H1 (cell line): ENCODE measurements at regions not wholly inside any gene's neighbourhood (a gene's known extent, or its start where the extent isn't known, plus 50 kb on each side); places are given as distances from the start of the nearest gene placed in this dataset.

Experiments
- CTCF ChIA-PET: fragments of 300-600 bp; sonication (Branson Sonifier 250); formaldehyde crosslinking; loops from one replicate; lab custom pipeline; 2021; ENCODE audit not compliant: partially characterized antibody; lab: Charles Lee
- POLR2A ChIA-PET: fragments of 300-600 bp; sonication (Branson Sonifier 250); formaldehyde crosslinking; loops from one replicate; lab custom pipeline; 2021; ENCODE audit warnings: inconsistent platforms; ENCODE audit not compliant: partially characterized antibody; lab: Charles Lee
- DNase-seq, 2 experiments: peaks; one replicate each; pipeline versions ENCODE4 v3.0.0 to v3.0.0-alpha.2; 2010 to 2022; ENCODE audit warnings: low spot score in 2 of 2, low read depth in 1 of 2, mixed read lengths in 1 of 2
- FAIRE-seq: peaks from 2 replicates; lab custom pipeline; 2011; peaks lifted over from hg19 to GRCh38; lab: Jason Lieb, UNC
- H2AFZ ChIP-seq: 2 replicates; pipeline ENCODE4 v1.8.1; 2012; ENCODE audit warnings: low read length, inconsistent platforms
- H2AK5ac ChIP-seq: 2 replicates; pipeline ENCODE4 v1.6.1; 2013; ENCODE audit warnings: low read depth, low read length
- H2BK120ac ChIP-seq: replicated peaks from 2 replicates; pipeline ENCODE3; 2013; ENCODE audit warnings: low read depth, low read length, inconsistent platforms
- H2BK12ac ChIP-seq: 2 replicates; pipeline ENCODE4 v1.6.1; 2013; ENCODE audit warnings: low read depth, low read length
- H2BK15ac ChIP-seq: 2 replicates; pipeline ENCODE4 v1.6.1; 2013; ENCODE audit warnings: low read length
- H2BK20ac ChIP-seq: 2 replicates; pipeline ENCODE4 v1.6.1; 2013; ENCODE audit warnings: low read length
- H2BK5ac ChIP-seq: 2 replicates; pipeline ENCODE4 v1.6.1; 2013; ENCODE audit warnings: low read depth, low read length
- H3K14ac ChIP-seq: 2 replicates; pipeline ENCODE4 v1.6.1; 2013; ENCODE audit warnings: inconsistent platforms; ENCODE audit not compliant: insufficient read length
- H3K18ac ChIP-seq: 2 replicates; pipeline ENCODE4 v1.6.1; 2013; ENCODE audit warnings: low read length; ENCODE audit errors: extremely low read depth
- H3K23ac ChIP-seq: 2 replicates; pipeline ENCODE4 v1.6.1; 2013; ENCODE audit warnings: inconsistent platforms; ENCODE audit not compliant: insufficient read length
- H3K23me2 ChIP-seq: 2 replicates; pipeline ENCODE4 v1.6.1; 2013; ENCODE audit warnings: low read depth, low read length
- H3K27ac ChIP-seq: 2 replicates; pipeline ENCODE4 v1.6.1; 2011; ENCODE audit warnings: low read depth, low read length, inconsistent platforms
- H3K27me3 ChIP-seq, 4 experiments: replicated peaks in 1 of 4; 1 replicate in 1 of 4; 2 replicates in 3 of 4; pipeline versions ENCODE4 v1.6.1 to v1.8.1; 2011 to 2013; ENCODE audit warnings: low read length in 3 of 4, mild to moderate bottlenecking in 3 of 4, inconsistent platforms in 2 of 4, mixed read lengths in 2 of 4, moderate library complexity in 1 of 4; ENCODE audit not compliant: control insufficient read depth in 3 of 4, insufficient read depth in 3 of 4; ENCODE audit errors: extremely low read depth in 1 of 4
- H3K36me3 ChIP-seq, 4 experiments: 2 replicates each; pipeline versions ENCODE4 v1.6.1 to v1.8.1; 2011 to 2013; ENCODE audit warnings: mild to moderate bottlenecking in 4 of 4, low read length in 3 of 4, moderate library complexity in 2 of 4, control low read depth in 1 of 4, inconsistent platforms in 1 of 4; ENCODE audit not compliant: insufficient read depth in 4 of 4, control insufficient read depth in 2 of 4
- H3K4ac ChIP-seq: replicated peaks from 2 replicates; pipeline ENCODE3; 2013; ENCODE audit warnings: low read length, low read depth, mixed read lengths, inconsistent platforms; ENCODE audit not compliant: insufficient read length
- H3K4me1 ChIP-seq, 4 experiments: replicated peaks in 1 of 4; 1 replicate in 1 of 4; 2 replicates in 3 of 4; pipeline versions ENCODE4 v1.6.1 to v1.8.1; 2011 to 2013; ENCODE audit warnings: low read length in 3 of 4, inconsistent platforms in 2 of 4, mixed read lengths in 1 of 4; ENCODE audit not compliant: insufficient read depth in 4 of 4, control insufficient read depth in 3 of 4
- H3K4me2 ChIP-seq, 2 experiments: 2 replicates each; pipeline versions ENCODE4 v1.6.1 to v1.8.1; 2011 to 2013; ENCODE audit warnings: low read depth in 2 of 2, low read length in 2 of 2, control low read depth in 1 of 2, inconsistent platforms in 1 of 2, mild to moderate bottlenecking in 1 of 2; ENCODE audit not compliant: insufficient read depth in 1 of 2
- H3K4me3 ChIP-seq, 4 experiments: fragments of 200-600, 300-600 bp in 1 of 4; sonication (generic), shearing (Covaris generic), sonication (Bioruptor Twin) in 1 of 4; 2 replicates each; pipeline versions ENCODE4 v1.5.1 to v1.8.1; 2011 to 2016; ENCODE audit warnings: low read length in 4 of 4, low read depth in 3 of 4, control low read depth in 2 of 4, inconsistent platforms in 2 of 4, mild to moderate bottlenecking in 2 of 4, mixed read lengths in 1 of 4, moderate library complexity in 1 of 4; ENCODE audit not compliant: insufficient read depth in 2 of 4; ENCODE audit errors: extremely low read depth in 1 of 4
- H3K56ac ChIP-seq: replicated peaks from 2 replicates; pipeline ENCODE3; 2013; ENCODE audit warnings: low read depth, mild to moderate bottlenecking, mixed read lengths, low read length, inconsistent platforms; ENCODE audit not compliant: insufficient read length
- H3K79me1 ChIP-seq: 2 replicates; pipeline ENCODE4 v1.6.1; 2013; ENCODE audit warnings: low read depth, low read length, control low read depth
- H3K79me2 ChIP-seq, 2 experiments: 2 replicates each; pipeline versions ENCODE4 v1.6.1 to v1.8.1; 2012 to 2013; ENCODE audit warnings: low read length in 2 of 2, mild to moderate bottlenecking in 2 of 2, inconsistent platforms in 1 of 2; ENCODE audit not compliant: insufficient read depth in 2 of 2, control insufficient read depth in 1 of 2
- H3K9ac ChIP-seq, 4 experiments: replicated peaks in 1 of 4; 1 replicate in 1 of 4; 2 replicates in 3 of 4; pipeline versions ENCODE4 v1.6.1 to v1.8.1; 2011 to 2013; ENCODE audit warnings: low read depth in 3 of 4, low read length in 3 of 4, control low read depth in 2 of 4, mild to moderate bottlenecking in 2 of 4, moderate library complexity in 2 of 4, inconsistent platforms in 1 of 4; ENCODE audit errors: extremely low read depth in 1 of 4
- H3K9me3 ChIP-seq, 2 experiments: 2 replicates each; pipeline versions ENCODE4 v1.6.1 to v1.8.1; 2012 to 2013; ENCODE audit warnings: mild to moderate bottlenecking in 2 of 2, moderate library complexity in 2 of 2, control low read depth in 1 of 2, inconsistent platforms in 1 of 2, low read depth in 1 of 2, low read length in 1 of 2, mixed read lengths in 1 of 2; ENCODE audit not compliant: insufficient read depth in 2 of 2
- H4K20me1 ChIP-seq, 2 experiments: replicated peaks in 1 of 2; 2 replicates each; pipeline versions ENCODE3 to v1.8.1; 2011 to 2013; ENCODE audit warnings: inconsistent platforms in 2 of 2, low read length in 2 of 2, mild to moderate bottlenecking in 1 of 2; ENCODE audit not compliant: insufficient read depth in 2 of 2, control insufficient read depth in 1 of 2
- H4K5ac ChIP-seq: 2 replicates; pipeline ENCODE4 v1.6.1; 2013; ENCODE audit warnings: low read length, low read depth, mixed read lengths, inconsistent platforms; ENCODE audit not compliant: insufficient read length
- H4K8ac ChIP-seq: 2 replicates; pipeline ENCODE4 v1.8.0; 2013; ENCODE audit warnings: mild to moderate bottlenecking, moderate library complexity, low read length, inconsistent platforms; ENCODE audit not compliant: insufficient read depth; ENCODE audit errors: extremely low read depth
- H4K91ac ChIP-seq: replicated peaks from 2 replicates; pipeline ENCODE3; 2013; ENCODE audit warnings: low read length, mixed read lengths, inconsistent platforms; ENCODE audit not compliant: insufficient read length
- BRCA1 ChIP-seq: IDR thresholded peaks from 2 replicates; pipeline ENCODE4 v1.6.1; 2012; ENCODE audit warnings: low read depth, low read length, improper control_type of control experiment
- CBX5 ChIP-seq: fragments of 300-800, 300-1000 bp; sonication (generic); IDR thresholded peaks from 2 replicates; pipeline ENCODE4 v1.7.1; 2016; ENCODE audit warnings: antibody characterized with exemption, low read length, low read depth
- CHD2 ChIP-seq: IDR thresholded peaks from 2 replicates; pipeline ENCODE4 v1.6.1; 2012; ENCODE audit warnings: low read length, improper control_type of control experiment
- CTBP2 ChIP-seq: IDR thresholded peaks from 2 replicates; pipeline ENCODE4 v1.7.0; 2011; ENCODE audit warnings: borderline replicate concordance, mild to moderate bottlenecking, moderate library complexity, mixed read lengths, low read length; ENCODE audit not compliant: insufficient read depth, insufficient read length
- HDAC2 ChIP-seq, 2 experiments: fragments of 300-600 bp in 1 of 2; sonication (generic) in 1 of 2; IDR thresholded peaks; 2 replicates each; pipeline ENCODE4 v1.6.1; 2011 to 2012; ENCODE audit warnings: low read depth in 2 of 2, low read length in 2 of 2, mild to moderate bottlenecking in 2 of 2, moderate library complexity in 2 of 2, borderline replicate concordance in 1 of 2, inconsistent platforms in 1 of 2
- HDAC6 ChIP-seq: IDR thresholded peaks from one replicate; pipeline ENCODE4 v1.7.1; 2012; ENCODE audit warnings: low read depth, mild to moderate bottlenecking, inconsistent platforms, low read length, moderate library complexity
- NRF1 ChIP-seq: IDR thresholded peaks from 2 replicates; pipeline ENCODE4 v1.6.1; 2011; ENCODE audit warnings: mild to moderate bottlenecking, low read depth, low read length, improper control_type of control experiment
- SP4 ChIP-seq: IDR thresholded peaks from 2 replicates; pipeline ENCODE4 v1.6.1; 2012; ENCODE audit warnings: low read length, inconsistent platforms
- SRF ChIP-seq: IDR thresholded peaks from 2 replicates; pipeline ENCODE4 v1.6.1; 2011; ENCODE audit warnings: mild to moderate bottlenecking, low read depth, low read length, moderate library complexity
- TCF12 ChIP-seq: IDR thresholded peaks from 2 replicates; pipeline ENCODE4 v1.6.1; 2011; ENCODE audit warnings: low read depth, mild to moderate bottlenecking, low read length

GRCh38 chr13:33626407-33626806 lies 191.5 kb upstream of the RFC3 start:
- Histone ChIP-seq H4K5ac (no peak overlapping the region), H3K18ac (no peak overlapping the region), H3K56ac (no peak overlapping the region), H2BK5ac (no peak overlapping the region), H3K27me3 (no peaks in the 10 kb centered on the region), H3K79me2 (no peaks in the 10 kb centered on the region), H3K23me2 (no peaks in the 10 kb centered on the region), H3K9me3 (no peaks in the 10 kb centered on the region), H3K27ac (no peak overlapping the region), H3K36me3 (no peaks in the 10 kb centered on the region), H2AK5ac (no peak overlapping the region), H3K4me1 (no peaks in the 10 kb centered on the region), H4K20me1 (no peaks in the 10 kb centered on the region), H2BK15ac (no peak overlapping the region), H2AFZ (no peak overlapping the region), H2BK20ac (no peak overlapping the region), H3K14ac (no peak overlapping the region), H2BK12ac (no peak overlapping the region), H3K4me2 (no peak overlapping the region), H4K91ac (no peak overlapping the region), H2BK120ac (no peak overlapping the region), H3K4me3 (no peak overlapping the region), H3K79me1 (no peaks in the 10 kb centered on the region), H3K4ac (no peak overlapping the region), H3K23ac (no peak overlapping the region), H3K9ac (no peak overlapping the region), H4K8ac (no peak overlapping the region)
- DNase-seq (no peak), FAIRE-seq (no peak)
- ChIA-PET CTCF (interaction anchor here (0.9 to 1.8 kb wide), 2 partner anchors 13 to 16 kb away, joined by 3 read pairs; no protein-coding TSS in a partner anchor), POLR2A (no interaction called here)
- no peak for TF ChIP-seq SRF
- no peak for TF ChIP-seq HDAC2 (IDR thresholded peaks at IDR 0.05; ENCODE audit: borderline replicate concordance in 1 of 2, low read depth in 2 of 2, low read length in 2 of 2)
- no peak for TF ChIP-seq CHD2
- TF ChIP-seq CTBP2 = no peak
- no peak for TF ChIP-seq HDAC6
- TF ChIP-seq BRCA1 = no peak
- no peak for TF ChIP-seq TCF12
- TF ChIP-seq CBX5 = no peak
- no peak for TF ChIP-seq NRF1
- no peak for TF ChIP-seq SP4
